ENCODE measurements at regions not wholly inside any gene's neighbourhood (a gene's known extent, or its start where the extent isn't known, plus 50 kb on each side); places are given as distances from the start of the nearest gene placed in this dataset.

DNA sequence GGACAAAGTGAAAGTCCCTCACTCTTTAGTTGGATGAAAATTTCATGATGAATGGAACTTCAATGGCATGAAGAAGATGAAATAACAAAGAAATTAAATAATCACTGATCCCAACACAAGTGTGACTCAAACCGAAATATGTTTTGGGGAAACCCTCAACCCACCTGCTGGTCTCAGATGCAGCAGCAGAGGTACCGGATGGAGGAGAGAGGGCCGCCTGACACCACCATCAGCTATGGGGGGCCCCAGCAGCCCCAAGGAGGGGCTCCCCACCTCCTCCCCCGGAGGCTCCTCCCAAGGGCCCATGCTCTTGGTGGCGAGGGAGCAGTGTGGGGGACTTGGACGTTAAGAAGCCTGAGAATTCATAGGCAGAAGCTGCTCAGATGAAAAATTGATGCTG, 137.2 kb upstream of the ADARB2 start:
- no peak for DNase-seq (ENCODE audit: low read depth)

DNA sequence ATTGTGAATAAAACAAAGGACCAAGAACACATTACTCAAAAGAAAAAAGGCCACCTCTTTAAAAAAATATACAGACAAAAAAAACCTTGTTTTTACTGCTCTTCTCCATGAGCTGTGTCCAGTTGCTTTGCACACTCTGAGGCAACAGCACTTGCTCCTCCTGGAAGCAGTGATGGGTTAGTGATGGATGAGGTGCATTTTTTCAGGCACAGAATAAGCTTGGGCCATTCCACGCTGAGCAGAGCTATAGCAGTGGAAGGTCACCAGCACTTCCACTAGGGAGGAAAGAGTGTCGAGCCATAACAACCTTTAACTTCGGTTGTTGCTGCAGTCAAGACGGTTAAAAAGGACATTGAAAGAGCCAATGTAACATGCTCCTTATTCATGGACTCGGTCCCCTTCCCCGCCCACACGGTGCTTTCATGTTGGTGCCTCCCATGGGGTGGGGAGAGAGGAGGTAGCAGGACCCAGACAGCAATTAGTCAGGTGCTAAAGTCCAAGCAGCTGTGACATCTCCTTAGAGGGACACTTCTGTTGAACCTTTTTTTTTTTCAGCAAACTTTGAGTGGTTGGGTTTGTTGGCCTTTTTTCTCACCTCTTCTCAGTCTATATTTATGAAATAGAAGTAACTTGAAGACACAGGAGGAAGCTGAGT, 136.5 kb upstream of the ADARB2 start:
- no peak for DNase-seq (ENCODE audit: low read depth)

GRCh38 chr10:1872151-1872726, 134.9 kb upstream of the ADARB2 start:
- DNase-seq (ENCODE audit: low read depth): no peak

DNA sequence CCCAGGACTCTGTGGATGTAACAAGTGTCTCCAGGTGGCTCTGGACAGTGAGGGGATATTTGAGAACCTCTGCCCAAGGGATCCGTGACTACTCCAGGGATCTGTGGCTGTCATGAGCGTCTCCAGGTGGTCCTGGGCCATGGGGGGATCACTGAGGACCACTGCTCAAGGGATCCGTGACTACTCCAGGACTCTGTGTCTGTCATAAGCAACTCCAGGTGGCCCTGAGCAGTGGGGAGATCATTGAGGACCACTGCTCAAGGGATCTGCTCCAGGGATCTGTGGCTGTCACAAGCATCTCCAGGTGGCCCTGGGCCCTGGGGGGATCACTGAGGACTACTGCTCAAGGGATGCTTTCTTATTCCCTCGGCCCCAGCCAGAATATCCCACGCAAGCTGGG, 133.2 kb upstream of the ADARB2 start:
- DNase-seq (ENCODE audit: low read depth): no peak

GRCh38 chr10:1869861-1870260, 132.5 kb upstream of the ADARB2 start:
- no peak for DNase-seq (ENCODE audit: low read depth)

DNA sequence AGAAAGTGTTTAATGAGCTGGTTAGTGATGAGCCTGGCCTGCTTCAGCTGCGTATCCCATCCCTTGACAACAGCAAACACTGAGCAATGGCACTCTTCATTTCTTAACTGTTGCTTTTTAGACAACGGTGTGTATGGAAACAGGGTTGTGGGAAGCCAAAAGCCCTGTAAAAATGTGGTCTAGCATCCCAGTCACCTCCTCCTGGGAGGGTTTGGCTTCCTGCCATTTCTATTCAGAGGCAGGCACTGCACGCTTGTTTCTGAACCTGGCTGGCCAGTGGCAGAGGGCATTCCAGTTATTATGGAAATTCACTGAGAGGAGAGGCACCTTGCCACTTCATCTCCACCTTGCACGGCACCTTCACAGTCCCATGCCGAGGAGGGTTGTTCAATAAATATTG, 123.0 kb upstream of the ADARB2 start:
- DNase-seq (ENCODE audit: low read depth): no peak

GRCh38 chr10:1858547-1858946, 121.2 kb upstream of the ADARB2 start:
- no peak for DNase-seq (ENCODE audit: low read depth)

- DNase-seq (ENCODE audit: low read depth): no peak
These were observed 120.7 kb upstream of the ADARB2 start for GRCh38 chr10:1858048-1858447.

DNA sequence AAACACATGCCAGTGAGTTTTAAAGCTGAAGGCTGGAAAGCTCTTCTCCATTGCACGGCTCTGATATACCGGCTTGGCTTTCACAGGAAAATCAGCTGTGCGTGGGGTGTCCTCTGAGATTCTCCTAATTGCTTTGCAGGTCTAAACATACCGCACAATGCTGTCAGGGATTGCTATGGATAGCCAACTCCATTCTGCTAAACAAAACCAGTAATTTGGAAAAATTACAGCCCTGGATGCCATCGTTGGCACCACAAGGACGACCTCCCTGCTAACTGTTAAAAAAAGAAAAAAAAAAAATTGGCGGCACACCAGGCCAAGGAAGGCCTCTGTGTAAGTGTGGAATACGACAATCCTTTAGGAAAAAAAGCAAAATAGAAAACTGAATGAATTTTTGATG, 118.6 kb upstream of the ADARB2 start:
- DNase-seq (ENCODE audit: low read depth): no peak

DNA sequence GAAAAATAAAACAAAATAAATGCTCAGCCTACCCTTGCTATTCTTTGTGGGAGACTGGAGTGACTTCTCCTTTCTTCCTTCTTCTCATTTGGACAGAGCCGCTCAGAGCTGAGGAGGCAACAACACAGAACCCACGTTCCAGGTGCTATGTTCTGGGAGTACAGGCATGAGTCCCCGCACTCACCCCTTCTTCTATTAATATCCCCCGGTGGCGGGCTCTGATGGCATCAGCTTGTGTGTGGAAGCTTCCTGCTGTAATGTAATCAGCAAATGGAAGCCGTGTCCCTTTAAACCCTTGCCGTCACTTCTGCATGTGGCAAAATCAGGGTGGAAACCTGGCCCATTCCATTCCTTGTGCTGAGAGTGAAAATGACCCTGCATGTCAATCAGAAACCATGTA, 116.9 kb upstream of the ADARB2 start:
- no peak for DNase-seq (ENCODE audit: low read depth)

GRCh38 chr10:1853801-1854200, 116.5 kb upstream of the ADARB2 start:
- no peak for DNase-seq (ENCODE audit: low read depth)

- DNase-seq (ENCODE audit: low read depth): no peak
These were observed 115.5 kb upstream of the ADARB2 start for GRCh38 chr10:1852841-1853240.

GRCh38 chr10:1851762-1852161, 114.4 kb upstream of the ADARB2 start:
- DNase-seq (ENCODE audit: low read depth): no peak

- no peak for DNase-seq (ENCODE audit: low read depth)
These were observed 113.7 kb upstream of the ADARB2 start for GRCh38 chr10:1850971-1851527.

DNA sequence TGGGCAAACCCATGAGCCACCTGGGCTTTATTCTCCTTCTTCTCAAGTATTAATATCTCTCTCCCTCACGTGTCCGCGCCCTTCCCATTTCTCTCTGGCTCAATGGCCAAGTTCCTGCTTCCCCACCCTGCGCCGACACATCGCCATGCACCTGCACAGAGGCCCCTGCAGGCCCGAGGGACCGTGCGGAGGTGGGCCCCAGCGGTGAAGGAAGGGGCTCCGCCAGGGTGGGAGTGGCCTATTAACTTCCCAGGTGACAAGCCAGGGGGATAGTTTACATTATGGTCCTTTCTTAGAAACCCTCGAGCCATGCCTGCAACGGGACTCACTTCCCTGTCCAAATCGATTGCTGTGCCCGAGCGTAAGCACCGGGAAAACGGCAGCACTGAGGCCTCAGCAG, 110.0 kb upstream of the ADARB2 start:
- no peak for DNase-seq (ENCODE audit: low read depth)

- no peak for DNase-seq (ENCODE audit: low read depth)
These were observed 108.7 kb upstream of the ADARB2 start for GRCh38 chr10:1846032-1846431.

GRCh38 chr10:1841759-1842158, 104.4 kb upstream of the ADARB2 start:
- no peak for DNase-seq (ENCODE audit: low read depth)

DNA sequence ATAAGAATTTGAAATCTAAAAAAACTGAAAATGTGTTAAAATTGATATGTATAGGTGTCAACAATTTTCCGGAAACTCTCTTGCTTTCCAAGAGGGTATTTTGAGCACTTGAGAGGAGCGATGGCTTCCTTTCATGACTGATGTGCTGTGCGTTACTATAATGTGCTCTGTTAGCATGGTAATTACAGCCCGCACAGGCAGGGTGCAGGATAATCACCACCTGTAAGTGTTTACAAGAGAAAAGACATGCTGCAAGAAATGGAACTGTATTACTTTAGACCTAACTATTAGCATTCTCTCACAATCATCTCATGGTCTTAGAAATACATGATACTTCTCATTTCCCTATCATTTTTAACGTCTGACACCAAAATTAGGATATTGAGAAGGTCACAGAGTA, 92.4 kb upstream of the ADARB2 start:
- DNase-seq (ENCODE audit: low read depth): no peak

DNA sequence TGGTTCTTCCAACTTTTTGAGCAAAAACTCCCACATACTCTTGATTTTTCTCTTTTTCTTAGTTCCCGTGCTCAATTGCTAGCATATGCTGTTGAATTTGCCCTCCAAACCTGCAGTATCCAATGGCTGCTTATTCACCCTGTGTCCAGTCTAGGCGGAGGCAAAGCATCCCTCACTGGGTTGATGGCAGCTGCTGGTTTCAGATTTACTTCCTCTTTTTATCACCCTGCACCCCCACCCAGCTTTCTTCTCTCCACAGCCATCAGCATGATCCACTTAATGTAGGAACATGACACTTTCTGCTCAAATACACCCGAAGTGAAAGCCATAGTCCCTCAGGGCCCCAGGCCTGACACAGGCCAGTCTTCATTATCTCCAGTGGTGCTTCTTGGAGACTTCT, 87.6 kb upstream of the ADARB2 start:
- no peak for DNase-seq (ENCODE audit: low read depth)

DNA sequence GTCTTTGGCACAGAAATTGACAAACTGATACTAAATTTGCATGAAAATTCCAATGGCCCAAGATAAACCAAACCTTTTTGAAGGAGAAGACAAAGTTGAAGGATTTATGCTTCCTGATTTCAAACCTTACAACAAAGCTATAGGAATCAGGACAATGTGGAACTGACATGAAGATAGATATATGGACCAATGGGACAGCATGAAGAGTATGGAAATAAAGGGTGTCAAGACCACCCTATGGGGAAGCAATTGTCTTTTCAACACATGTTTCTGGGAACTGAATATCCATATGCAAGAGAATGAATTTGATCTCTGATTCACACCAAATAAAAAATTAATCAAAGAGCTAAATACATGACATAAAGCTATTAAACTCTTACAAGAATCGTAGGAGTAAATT, 77.2 kb upstream of the ADARB2 start:
- DNase-seq (ENCODE audit: low read depth): no peak

GRCh38 chr10:1809139-1809741, 71.9 kb upstream of the ADARB2 start:
- no peak for DNase-seq (ENCODE audit: low read depth)

GRCh38 chr10:1807924-1808323, 70.6 kb upstream of the ADARB2 start:
- no peak for DNase-seq (ENCODE audit: low read depth)

- DNase-seq (ENCODE audit: low read depth): no peak
These were observed 69.9 kb upstream of the ADARB2 start for GRCh38 chr10:1807196-1807595.

GRCh38 chr10:1802413-1802812, 65.1 kb upstream of the ADARB2 start:
- DNase-seq (ENCODE audit: low read depth): no peak
